GM12878 (cell line): ENCODE measurements at regions not wholly inside any gene's neighbourhood (a gene's known extent, or its start where the extent isn't known, plus 50 kb on each side); places are given as distances from the start of the nearest gene placed in this dataset.

Source experiments
- ATAC-seq: fragments of 200-7000 bp; cut with Tn5 transposase; 3 replicates; pipeline ENCODE4 v1.9.1; 2020; ENCODE audit warnings: mild to moderate bottlenecking, moderate library complexity
- BruUV-seq: library from RNA; stranded (reverse); fragments of 400-500 nt; replicated peaks from 2 replicates; lab custom pipeline; 2021; lab: Mats Ljungman, UMichigan
- CTCF ChIA-PET: fragments of 300-600 bp; sonication (Branson Sonifier 250); formaldehyde crosslinking; extraction: SDS; loops from one replicate; lab custom pipeline; 2021; ENCODE audit warnings: inconsistent platforms; lab: Yijun Ruan, JAX
- POLR2A ChIA-PET: fragments of 350-600 bp; formaldehyde crosslinking; extraction: SDS; loops from one replicate; lab custom pipeline; 2021; ENCODE audit warnings: inconsistent platforms; lab: Charles Lee
- RAD21 ChIA-PET: fragments of 300-600 bp; sonication (Branson Sonifier 250); formaldehyde crosslinking; loops from one replicate; lab custom pipeline; 2023; ENCODE audit warnings: antibody characterized with exemption; ENCODE audit not compliant: unreplicated experiment; lab: Charles Lee
- SMC1A ChIA-PET: fragments of 300-600 bp; sonication (Branson Sonifier 250); formaldehyde crosslinking; loops from one replicate; lab custom pipeline; 2023; ENCODE audit not compliant: unreplicated experiment, uncharacterized antibody; lab: Charles Lee
- DNase-seq: peaks from one replicate; pipeline ENCODE4 v3.0.0-alpha.2; 2011; ENCODE audit warnings: low read depth, low spot score
- FAIRE-seq: peaks from 3 replicates; lab custom pipeline; 2011; peaks lifted over from hg19 to GRCh38; lab: Jason Lieb, UNC
- H2AFZ ChIP-seq: 2 replicates; pipeline ENCODE4 v1.6.0; 2011; ENCODE audit warnings: low read depth, low read length, control low read depth; ENCODE audit not compliant: control insufficient read depth
- H3K27ac ChIP-seq: 2 replicates; pipeline ENCODE4 v1.5.1; 2011; ENCODE audit warnings: control low read depth; ENCODE audit not compliant: control insufficient read depth, insufficient read depth
- H3K27me3 ChIP-seq, 2 experiments: replicated peaks in 1 of 2; 2 replicates each; pipeline versions ENCODE4 v1.6.0 to v1.6.1; 2011; ENCODE audit warnings: low read length in 1 of 2; ENCODE audit not compliant: control insufficient read depth in 2 of 2, insufficient read depth in 2 of 2
- H3K36me3 ChIP-seq, 2 experiments: 2 replicates each; pipeline ENCODE4 v1.5.1; 2011; ENCODE audit warnings: low read length in 1 of 2; ENCODE audit not compliant: control insufficient read depth in 2 of 2, insufficient read depth in 2 of 2
- H3K4me1 ChIP-seq: 2 replicates; pipeline ENCODE4 v1.6.1; 2011; ENCODE audit warnings: mild to moderate bottlenecking, low read length, moderate library complexity, mixed read lengths; ENCODE audit not compliant: control insufficient read depth, insufficient read depth
- H3K4me2 ChIP-seq: 2 replicates; pipeline ENCODE4 v1.6.0; 2011; ENCODE audit warnings: control low read depth; ENCODE audit not compliant: control insufficient read depth, insufficient read depth
- H3K4me3 ChIP-seq: fragments of 200-600 bp; sonication (generic); 2 replicates; pipeline ENCODE4 v1.5.1; 2016
- H3K79me2 ChIP-seq: 2 replicates; pipeline ENCODE4 v1.6.0; 2011; ENCODE audit warnings: low read length; ENCODE audit not compliant: control insufficient read depth, insufficient read depth
- H3K9ac ChIP-seq: 2 replicates; pipeline ENCODE4 v1.8.0; 2011; ENCODE audit warnings: low read length, control low read depth, mixed read lengths; ENCODE audit not compliant: control insufficient read depth, insufficient read depth
- H3K9me3 ChIP-seq: replicated peaks from 3 replicates; pipeline ENCODE4 v1.5.1; 2011; ENCODE audit warnings: mild to moderate bottlenecking, low read length; ENCODE audit not compliant: control insufficient read depth, insufficient read depth
- H4K20me1 ChIP-seq: 2 replicates; pipeline ENCODE4 v1.6.0; 2011; ENCODE audit not compliant: control insufficient read depth, insufficient read depth
- FOS ChIP-seq: IDR thresholded peaks from 3 replicates; pipeline ENCODE4 v1.6.1; 2011; ENCODE audit warnings: borderline replicate concordance; ENCODE audit not compliant: insufficient read length; ENCODE audit errors: extremely low read depth
- TARDBP ChIP-seq: IDR thresholded peaks from 2 replicates; pipeline ENCODE4 v1.6.1; 2016; ENCODE audit warnings: borderline replicate concordance
- TBL1XR1 ChIP-seq: IDR thresholded peaks from 2 replicates; pipeline ENCODE4 v1.6.1; 2012; ENCODE audit warnings: low read depth, low read length, improper control_type of control experiment
- YBX1 ChIP-seq: fragments of 450-650 bp; IDR thresholded peaks from 2 replicates; pipeline ENCODE4 v1.6.1; 2016; ENCODE audit warnings: antibody characterized with exemption
- ZNF274 ChIP-seq: IDR thresholded peaks from one replicate; pipeline ENCODE4 v1.8.0; 2011; ENCODE audit not compliant: insufficient read length, insufficient read depth
- ZSCAN29 ChIP-seq: fragments of 450-650 bp; IDR thresholded peaks from 2 replicates; pipeline ENCODE4 v1.6.1; 2017; ENCODE audit warnings: mild to moderate bottlenecking, moderate library complexity
- WGBS: methylation state at CpG from one replicate; pipeline ENCODE4 v1.1.6; 2016; ENCODE audit warnings: low lambda C conversion rate; ENCODE audit not compliant: insufficient replicate concordance, insufficient coverage; ENCODE audit errors: missing lambda C conversion rate; 5-methylcytosine and 5-hydroxymethylcytosine counted together
- in situ Hi-C: fragments of 300-500 bp; cut with MboI; formaldehyde crosslinking; loops from 9 replicates; pipeline ENCODE4 v1.14.3; 2018; ENCODE audit warnings: mixed read lengths
- intact Hi-C: fragments of 100-400 bp; cut with micrococcal nuclease; formaldehyde crosslinking; loops from one replicate; pipeline ENCODE4 v1.14.2; 2022; ENCODE audit not compliant: unreplicated experiment

GRCh38 chr9:79120941-79121340 is 450.8 kb upstream of the TLE4 start:
- no peak overlapping the region for H3K9ac ChIP-seq
- CTCF ChIA-PET, result no interaction called here
- no peak overlapping the region for H3K27ac ChIP-seq
- H2AFZ ChIP-seq, result no peak overlapping the region
- SMC1A ChIA-PET, result no interaction called here
- POLR2A ChIA-PET, result no interaction called here
- in situ Hi-C loops, result no loop called here
- intact Hi-C loops, result no loop called here
- DNase-seq (no peak), FAIRE-seq (no peak)
- no peaks in the 10 kb centered on the region for H3K36me3 ChIP-seq
- WGBS, result 0% methylated on average over 2 of the region's 2 CpGs
- no peak for TF ChIP-seq TBL1XR1
- TF ChIP-seq, all 136 proteins: peak for 0
- BruUV-seq, result no TSS peak
- ATAC-seq, result no peak
- RAD21 ChIA-PET, result no interaction called here
- Histone ChIP-seq H3K27me3 (no peaks in the 10 kb centered on the region), H4K20me1 (no peaks in the 10 kb centered on the region), H3K4me3 (no peak overlapping the region), H3K79me2 (no peaks in the 10 kb centered on the region), H3K9me3 (no peaks in the 10 kb centered on the region), H3K4me2 (no peak overlapping the region), H3K4me1 (no peaks in the 10 kb centered on the region)

GRCh38 chr9:79123415-79123814 is 448.4 kb upstream of the TLE4 start:
- Histone ChIP-seq H4K20me1 (no peaks in the 10 kb centered on the region), H2AFZ (no peak overlapping the region), H3K9me3 (no peaks in the 10 kb centered on the region), H3K36me3 (no peaks in the 10 kb centered on the region), H3K4me3 (no peak overlapping the region), H3K4me2 (no peak overlapping the region), H3K4me1 (no peaks in the 10 kb centered on the region), H3K27ac (no peak overlapping the region), H3K79me2 (no peaks in the 10 kb centered on the region), H3K9ac (no peak overlapping the region), H3K27me3 (no peaks in the 10 kb centered on the region)
- WGBS, result 7% methylated on average over 4 of the region's 4 CpGs
- ATAC-seq, result no peak
- in situ Hi-C loops (no loop called here), intact Hi-C loops (no loop called here)
- CTCF ChIA-PET, result no interaction called here
- DNase-seq, result no peak
- TF ChIP-seq YBX1 (no peak), ZNF274 (no peak), ZSCAN29 (no peak), FOS (no peak), TARDBP (no peak)
- BruUV-seq, result no TSS peak
- SMC1A ChIA-PET, result no interaction called here
- FAIRE-seq, result no peak
- POLR2A ChIA-PET, result no interaction called here
- RAD21 ChIA-PET, result no interaction called here
